PC-9 (cell line): ENCODE measurements at regions not wholly inside any gene's neighbourhood (a gene's known extent, or its start where the extent isn't known, plus 50 kb on each side); places are given as distances from the start of the nearest gene placed in this dataset.

Experiments used
- BruUV-seq: library from RNA; stranded (reverse); fragments of 400-500 nt; replicated peaks from 2 replicates; lab custom pipeline; 2021; lab: Mats Ljungman, UMichigan
- CTCF ChIA-PET: fragments of 300-600 bp; sonication (Branson Sonifier 250); formaldehyde crosslinking; loops from one replicate; lab custom pipeline; 2022; ENCODE audit warnings: antibody characterized with exemption; lab: Charles Lee
- POLR2A ChIA-PET: fragments of 300-600 bp; sonication (Branson Sonifier 250); formaldehyde crosslinking; loops from one replicate; lab custom pipeline; 2022; ENCODE audit warnings: antibody characterized with exemption; ENCODE audit not compliant: unreplicated experiment; lab: Charles Lee
- DNase-seq, 2 experiments: peaks; one replicate each; pipeline versions ENCODE4 v3.0.0 to v3.0.0-alpha.2; 2015 to 2022; ENCODE audit warnings: mixed read lengths in 1 of 2
- H2AFZ ChIP-seq: fragments of 200-600 bp; sonication (generic); 2 replicates; pipeline ENCODE4 v1.8.1; 2017; ENCODE audit warnings: antibody characterized with exemption
- H3F3A ChIP-seq: fragments of 200-600 bp; sonication (generic); 2 replicates; pipeline ENCODE4 v1.8.1; 2017; ENCODE audit warnings: antibody characterized with exemption, mild to moderate bottlenecking, low read depth; ENCODE audit not compliant: insufficient read depth
- H3K27ac ChIP-seq: fragments of 200-600 bp; sonication (generic); 2 replicates; pipeline ENCODE4 v1.6.1; 2016; ENCODE audit warnings: mixed run types
- H3K27me3 ChIP-seq: fragments of 200-600 bp; sonication (generic); 2 replicates; pipeline ENCODE4 v1.6.1; 2016; ENCODE audit warnings: low read depth, mixed run types; ENCODE audit not compliant: insufficient read depth
- H3K36me3 ChIP-seq: fragments of 200-600 bp; sonication (generic); 2 replicates; pipeline ENCODE4 v1.6.1; 2016; ENCODE audit warnings: low read depth, mixed run types
- H3K4me1 ChIP-seq: fragments of 200-600 bp; sonication (generic); replicated peaks from 2 replicates; pipeline ENCODE4 v1.6.1; 2016; ENCODE audit warnings: mixed run types; ENCODE audit not compliant: insufficient read depth
- H3K4me2 ChIP-seq: fragments of 200-600 bp; sonication (generic); 2 replicates; pipeline ENCODE4 v1.6.1; 2017; ENCODE audit warnings: mixed run types
- H3K4me3 ChIP-seq: fragments of 200-600 bp; sonication (generic); 2 replicates; pipeline ENCODE4 v1.6.1; 2016; ENCODE audit warnings: mixed run types
- H3K79me2 ChIP-seq: fragments of 200-600 bp; sonication (generic); 2 replicates; pipeline ENCODE4 v1.6.1; 2017; ENCODE audit warnings: low read depth, mixed run types
- H3K9me2 ChIP-seq: fragments of 200-600 bp; sonication (generic); 2 replicates; pipeline ENCODE4 v1.8.1; 2017; ENCODE audit warnings: mild to moderate bottlenecking; ENCODE audit not compliant: insufficient read depth
- H3K9me3 ChIP-seq: fragments of 200-600 bp; sonication (generic); 2 replicates; pipeline ENCODE4 v1.8.1; 2016; ENCODE audit warnings: low read depth; ENCODE audit not compliant: insufficient read depth
- H4K20me1 ChIP-seq: fragments of 200-600 bp; sonication (generic); 2 replicates; pipeline ENCODE4 v1.8.1; 2017; ENCODE audit not compliant: insufficient read depth
- CTCF ChIP-seq: fragments of 200-600 bp; sonication (generic); conservative IDR thresholded peaks from 2 replicates; pipeline ENCODE4 v1.6.1; 2017; ENCODE audit warnings: mixed run types, antibody characterized with exemption, mild to moderate bottlenecking, moderate library complexity
- EZH2 ChIP-seq: fragments of 200-600 bp; sonication (generic); IDR thresholded peaks from 2 replicates; pipeline ENCODE4 v1.8.0; 2017; ENCODE audit warnings: antibody characterized with exemption, low read depth
- intact Hi-C: fragments of 100-400 bp; cut with micrococcal nuclease; formaldehyde crosslinking; loops from one replicate; pipeline ENCODE4 v1.10.0; 2022; ENCODE audit not compliant: unreplicated experiment

- H3K4me3 ChIP-seq: no peak overlapping the region
- TF ChIP-seq EZH2: no peak
- TF ChIP-seq CTCF: no peak
- POLR2A ChIA-PET: no interaction called here
- H3K36me3 ChIP-seq: no peaks in the 10 kb centered on the region
- H2AFZ ChIP-seq: no peak overlapping the region
- CTCF ChIA-PET: no interaction called here
- no peaks in the 10 kb centered on the region for H3K9me3 ChIP-seq
- BruUV-seq: no TSS peak
- no peaks in the 10 kb centered on the region for H3K79me2 ChIP-seq
- no peaks in the 10 kb centered on the region for H4K20me1 ChIP-seq
- no peak overlapping the region for H3K27ac ChIP-seq
- H3K4me1 ChIP-seq: no peaks in the 10 kb centered on the region
- no peaks in the 10 kb centered on the region for H3K9me2 ChIP-seq
- H3F3A ChIP-seq: no peaks in the 10 kb centered on the region
- no peaks in the 10 kb centered on the region for H3K27me3 ChIP-seq
- H3K4me2 ChIP-seq: no peak overlapping the region
- DNase-seq: no peak
- intact Hi-C loops: no loop called here
Observed at GRCh38 chr14:83885837-83886293, 1644.1 kb upstream of the FLRT2 start.

DNA sequence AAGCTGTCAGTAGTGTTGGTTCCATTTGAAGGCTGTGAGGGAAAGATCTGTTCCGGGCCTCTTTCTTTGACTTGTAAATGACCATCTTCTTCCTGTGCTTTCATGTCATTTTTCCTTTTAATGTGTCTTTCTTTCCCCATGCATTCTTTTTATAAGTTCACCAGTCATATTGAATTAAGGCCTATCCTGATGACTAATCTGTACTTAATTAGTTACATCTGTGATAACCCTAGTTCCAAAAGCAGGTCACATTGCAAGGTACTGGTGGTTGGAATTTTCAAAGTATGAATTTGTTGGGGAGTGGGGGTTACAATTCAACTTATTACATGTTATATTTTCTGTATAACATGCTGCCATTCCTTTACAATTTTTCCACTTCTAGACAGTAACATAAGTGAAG is 1642.1 kb upstream of the FLRT2 start:
- no peaks in the 10 kb centered on the region for H3K9me3 ChIP-seq
- H3K4me1 ChIP-seq: no peaks in the 10 kb centered on the region
- H3K9me2 ChIP-seq: no peaks in the 10 kb centered on the region
- no peak overlapping the region for H2AFZ ChIP-seq
- intact Hi-C loops: no loop called here
- TF ChIP-seq EZH2: no peak
- TF ChIP-seq CTCF: no peak
- H3F3A ChIP-seq: no peaks in the 10 kb centered on the region
- no peak overlapping the region for H3K27ac ChIP-seq
- DNase-seq: no peak
- ChIA-PET CTCF (no interaction called here), POLR2A (no interaction called here)
- no peaks in the 10 kb centered on the region for H4K20me1 ChIP-seq
- no peak overlapping the region for H3K4me2 ChIP-seq
- H3K4me3 ChIP-seq: no peak overlapping the region
- H3K79me2 ChIP-seq: no peaks in the 10 kb centered on the region
- no peaks in the 10 kb centered on the region for H3K36me3 ChIP-seq
- BruUV-seq: no TSS peak
- no peaks in the 10 kb centered on the region for H3K27me3 ChIP-seq

DNA sequence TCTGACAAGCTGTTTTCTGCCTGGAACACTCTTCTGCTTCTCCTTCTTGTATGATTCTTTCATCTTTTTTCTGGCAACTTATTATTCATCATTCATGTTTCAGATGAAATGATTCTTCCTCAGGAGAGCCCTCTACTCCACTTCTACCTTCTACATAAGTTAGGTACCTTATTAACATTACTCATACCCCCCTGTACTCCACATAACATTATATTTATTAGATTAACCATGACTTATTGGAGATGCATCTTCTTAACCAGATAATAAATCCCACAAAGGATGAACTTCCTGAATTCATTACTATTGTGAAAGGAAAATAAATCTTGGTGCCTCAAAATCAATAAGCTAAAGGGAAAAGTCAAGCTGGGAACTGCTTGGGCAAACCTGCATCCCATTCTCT is 1636.5 kb upstream of the FLRT2 start:
- BruUV-seq: no TSS peak

More for the DNA sequence above, 1636.5 kb upstream of the FLRT2 start:
- Histone ChIP-seq H3K27ac (no peak overlapping the region), H3K9me2 (no peaks in the 10 kb centered on the region), H4K20me1 (no peaks in the 10 kb centered on the region), H3K4me3 (no peak overlapping the region), H3K4me1 (no peaks in the 10 kb centered on the region), H3K79me2 (no peaks in the 10 kb centered on the region), H3K4me2 (no peak overlapping the region), H3K27me3 (no peaks in the 10 kb centered on the region), H2AFZ (no peak overlapping the region), H3K36me3 (no peaks in the 10 kb centered on the region), H3K9me3 (no peaks in the 10 kb centered on the region), H3F3A (no peaks in the 10 kb centered on the region)
- ChIA-PET POLR2A (interaction anchor here (0.7 kb wide), 1 partner anchor 339 kb away, joined by 3 read pairs; no protein-coding TSS in a partner anchor), CTCF (no interaction called here)
- TF ChIP-seq CTCF: no peak
- TF ChIP-seq EZH2: no peak
- intact Hi-C loops: no loop called here
- DNase-seq: no peak
